ENCODE measurements at regions not wholly inside any gene's neighbourhood (a gene's known extent, or its start where the extent isn't known, plus 50 kb on each side); places are given as distances from the start of the nearest gene placed in this dataset.
"Not testable (repeated sequence)": the region's sequence is repeated elsewhere in the genome, so short reads cannot be mapped to it uniquely, and the experiment has no call there.

- no peak for DNase-seq (ENCODE audit: low spot score)
Measured at GRCh38 chr1:234776876-234777855, 167.2 kb upstream of the IRF2BP2 start.

- DNase-seq (ENCODE audit: low spot score), result no peak
Measured at GRCh38 chr1:234776256-234776875, 166.4 kb upstream of the IRF2BP2 start.

GRCh38 chr1:234775477-234776246 lies 165.7 kb upstream of the IRF2BP2 start:
- no peak for DNase-seq (ENCODE audit: low spot score)

- no peak for DNase-seq (ENCODE audit: low spot score)
Measured at GRCh38 chr1:234774971-234775370, 165.0 kb upstream of the IRF2BP2 start.

GRCh38 chr1:234773936-234774677 lies 164.1 kb upstream of the IRF2BP2 start:
- no peak for DNase-seq (ENCODE audit: low spot score)

GRCh38 chr1:234772345-234773147 lies 162.6 kb upstream of the IRF2BP2 start:
- DNase-seq (ENCODE audit: low spot score), result peak; percentile 69

GRCh38 chr1:234771642-234772344 lies 161.8 kb upstream of the IRF2BP2 start:
- DNase-seq (ENCODE audit: low spot score), result no peak

- DNase-seq (ENCODE audit: low spot score), result no peak
Measured at GRCh38 chr1:234770924-234771540, 161.1 kb upstream of the IRF2BP2 start.

- no peak for DNase-seq (ENCODE audit: low spot score)
Measured at GRCh38 chr1:234769986-234770795, 160.2 kb upstream of the IRF2BP2 start.

- no peak for DNase-seq (ENCODE audit: low spot score)
Measured at GRCh38 chr1:234769284-234769985, 159.5 kb upstream of the IRF2BP2 start.

GRCh38 chr1:234768569-234769283 lies 158.7 kb upstream of the IRF2BP2 start:
- no peak for DNase-seq (ENCODE audit: low spot score)

- no peak for DNase-seq (ENCODE audit: low spot score)
Measured at GRCh38 chr1:234768171-234768568, 158.2 kb upstream of the IRF2BP2 start.

GRCh38 chr1:234765672-234766071 lies 155.7 kb upstream of the IRF2BP2 start:
- DNase-seq (ENCODE audit: low spot score), result no peak

- no peak for DNase-seq (ENCODE audit: low spot score)
Measured at GRCh38 chr1:234765181-234765580, 155.2 kb upstream of the IRF2BP2 start.

- no peak for DNase-seq (ENCODE audit: low spot score)
Measured at GRCh38 chr1:234763910-234764309, 153.9 kb upstream of the IRF2BP2 start.

- DNase-seq (ENCODE audit: low spot score), result no peak
Measured at GRCh38 chr1:234763367-234763766, 153.4 kb upstream of the IRF2BP2 start.

GRCh38 chr1:234762127-234762526 lies 152.1 kb upstream of the IRF2BP2 start:
- DNase-seq (ENCODE audit: low spot score), result not testable (repeated sequence)

- no peak for DNase-seq (ENCODE audit: low spot score)
Measured at GRCh38 chr1:234760303-234760723, 150.3 kb upstream of the IRF2BP2 start.

Data from germinal center (tissue), 1 donor.